ENCODE measurements at regions not wholly inside any gene's neighbourhood (a gene's known extent, or its start where the extent isn't known, plus 50 kb on each side); places are given as distances from the start of the nearest gene placed in this dataset.
"Not testable (repeated sequence)": the region's sequence is repeated elsewhere in the genome, so short reads cannot be mapped to it uniquely, and the experiment has no call there.

GRCh38 chr2:111495636-111496035 lies 374.9 kb downstream of the BCL2L11 start:
- TF ChIP-seq CTCF (IDR thresholded peaks at IDR 0.05; ENCODE audit: low read depth, low read length); EZH2phosphoT487 (IDR thresholded peaks at IDR 0.05; ENCODE audit: low read depth): not testable (repeated sequence)

Measured in OCI-LY3 (cell line).